H1 (cell line): ENCODE measurements at regions not wholly inside any gene's neighbourhood (a gene's known extent, or its start where the extent isn't known, plus 50 kb on each side); places are given as distances from the start of the nearest gene placed in this dataset.

ENCODE experiments used
- CTCF ChIA-PET: fragments of 300-600 bp; sonication (Branson Sonifier 250); formaldehyde crosslinking; loops from one replicate; lab custom pipeline; 2021; ENCODE audit not compliant: partially characterized antibody; lab: Charles Lee
- POLR2A ChIA-PET: fragments of 300-600 bp; sonication (Branson Sonifier 250); formaldehyde crosslinking; loops from one replicate; lab custom pipeline; 2021; ENCODE audit warnings: inconsistent platforms; ENCODE audit not compliant: partially characterized antibody; lab: Charles Lee
- DNase-seq, 2 experiments: peaks; one replicate each; pipeline versions ENCODE4 v3.0.0 to v3.0.0-alpha.2; 2010 to 2022; ENCODE audit warnings: low spot score in 2 of 2, low read depth in 1 of 2, mixed read lengths in 1 of 2
- FAIRE-seq: peaks from 2 replicates; lab custom pipeline; 2011; peaks lifted over from hg19 to GRCh38; lab: Jason Lieb, UNC
- H2AFZ ChIP-seq: 2 replicates; pipeline ENCODE4 v1.8.1; 2012; ENCODE audit warnings: low read length, inconsistent platforms
- H2AK5ac ChIP-seq: 2 replicates; pipeline ENCODE4 v1.6.1; 2013; ENCODE audit warnings: low read depth, low read length
- H2BK120ac ChIP-seq: replicated peaks from 2 replicates; pipeline ENCODE3; 2013; ENCODE audit warnings: low read depth, low read length, inconsistent platforms
- H2BK12ac ChIP-seq: 2 replicates; pipeline ENCODE4 v1.6.1; 2013; ENCODE audit warnings: low read depth, low read length
- H2BK15ac ChIP-seq: 2 replicates; pipeline ENCODE4 v1.6.1; 2013; ENCODE audit warnings: low read length
- H2BK20ac ChIP-seq: 2 replicates; pipeline ENCODE4 v1.6.1; 2013; ENCODE audit warnings: low read length
- H2BK5ac ChIP-seq: 2 replicates; pipeline ENCODE4 v1.6.1; 2013; ENCODE audit warnings: low read depth, low read length
- H3K14ac ChIP-seq: 2 replicates; pipeline ENCODE4 v1.6.1; 2013; ENCODE audit warnings: inconsistent platforms; ENCODE audit not compliant: insufficient read length
- H3K18ac ChIP-seq: 2 replicates; pipeline ENCODE4 v1.6.1; 2013; ENCODE audit warnings: low read length; ENCODE audit errors: extremely low read depth
- H3K23ac ChIP-seq: 2 replicates; pipeline ENCODE4 v1.6.1; 2013; ENCODE audit warnings: inconsistent platforms; ENCODE audit not compliant: insufficient read length
- H3K23me2 ChIP-seq: 2 replicates; pipeline ENCODE4 v1.6.1; 2013; ENCODE audit warnings: low read depth, low read length
- H3K27ac ChIP-seq: 2 replicates; pipeline ENCODE4 v1.6.1; 2011; ENCODE audit warnings: low read depth, low read length, inconsistent platforms
- H3K27me3 ChIP-seq, 4 experiments: replicated peaks in 1 of 4; 1 replicate in 1 of 4; 2 replicates in 3 of 4; pipeline versions ENCODE4 v1.6.1 to v1.8.1; 2011 to 2013; ENCODE audit warnings: low read length in 3 of 4, mild to moderate bottlenecking in 3 of 4, inconsistent platforms in 2 of 4, mixed read lengths in 2 of 4, moderate library complexity in 1 of 4; ENCODE audit not compliant: control insufficient read depth in 3 of 4, insufficient read depth in 3 of 4; ENCODE audit errors: extremely low read depth in 1 of 4
- H3K36me3 ChIP-seq, 4 experiments: 2 replicates each; pipeline versions ENCODE4 v1.6.1 to v1.8.1; 2011 to 2013; ENCODE audit warnings: mild to moderate bottlenecking in 4 of 4, low read length in 3 of 4, moderate library complexity in 2 of 4, control low read depth in 1 of 4, inconsistent platforms in 1 of 4; ENCODE audit not compliant: insufficient read depth in 4 of 4, control insufficient read depth in 2 of 4
- H3K4ac ChIP-seq: replicated peaks from 2 replicates; pipeline ENCODE3; 2013; ENCODE audit warnings: low read length, low read depth, mixed read lengths, inconsistent platforms; ENCODE audit not compliant: insufficient read length
- H3K4me1 ChIP-seq, 4 experiments: replicated peaks in 1 of 4; 1 replicate in 1 of 4; 2 replicates in 3 of 4; pipeline versions ENCODE4 v1.6.1 to v1.8.1; 2011 to 2013; ENCODE audit warnings: low read length in 3 of 4, inconsistent platforms in 2 of 4, mixed read lengths in 1 of 4; ENCODE audit not compliant: insufficient read depth in 4 of 4, control insufficient read depth in 3 of 4
- H3K4me2 ChIP-seq, 2 experiments: 2 replicates each; pipeline versions ENCODE4 v1.6.1 to v1.8.1; 2011 to 2013; ENCODE audit warnings: low read depth in 2 of 2, low read length in 2 of 2, control low read depth in 1 of 2, inconsistent platforms in 1 of 2, mild to moderate bottlenecking in 1 of 2; ENCODE audit not compliant: insufficient read depth in 1 of 2
- H3K4me3 ChIP-seq, 4 experiments: fragments of 200-600, 300-600 bp in 1 of 4; sonication (generic), shearing (Covaris generic), sonication (Bioruptor Twin) in 1 of 4; 2 replicates each; pipeline versions ENCODE4 v1.5.1 to v1.8.1; 2011 to 2016; ENCODE audit warnings: low read length in 4 of 4, low read depth in 3 of 4, control low read depth in 2 of 4, inconsistent platforms in 2 of 4, mild to moderate bottlenecking in 2 of 4, mixed read lengths in 1 of 4, moderate library complexity in 1 of 4; ENCODE audit not compliant: insufficient read depth in 2 of 4; ENCODE audit errors: extremely low read depth in 1 of 4
- H3K56ac ChIP-seq: replicated peaks from 2 replicates; pipeline ENCODE3; 2013; ENCODE audit warnings: low read depth, mild to moderate bottlenecking, mixed read lengths, low read length, inconsistent platforms; ENCODE audit not compliant: insufficient read length
- H3K79me1 ChIP-seq: 2 replicates; pipeline ENCODE4 v1.6.1; 2013; ENCODE audit warnings: low read depth, low read length, control low read depth
- H3K79me2 ChIP-seq, 2 experiments: 2 replicates each; pipeline versions ENCODE4 v1.6.1 to v1.8.1; 2012 to 2013; ENCODE audit warnings: low read length in 2 of 2, mild to moderate bottlenecking in 2 of 2, inconsistent platforms in 1 of 2; ENCODE audit not compliant: insufficient read depth in 2 of 2, control insufficient read depth in 1 of 2
- H3K9ac ChIP-seq, 4 experiments: replicated peaks in 1 of 4; 1 replicate in 1 of 4; 2 replicates in 3 of 4; pipeline versions ENCODE4 v1.6.1 to v1.8.1; 2011 to 2013; ENCODE audit warnings: low read depth in 3 of 4, low read length in 3 of 4, control low read depth in 2 of 4, mild to moderate bottlenecking in 2 of 4, moderate library complexity in 2 of 4, inconsistent platforms in 1 of 4; ENCODE audit errors: extremely low read depth in 1 of 4
- H3K9me3 ChIP-seq, 2 experiments: 2 replicates each; pipeline versions ENCODE4 v1.6.1 to v1.8.1; 2012 to 2013; ENCODE audit warnings: mild to moderate bottlenecking in 2 of 2, moderate library complexity in 2 of 2, control low read depth in 1 of 2, inconsistent platforms in 1 of 2, low read depth in 1 of 2, low read length in 1 of 2, mixed read lengths in 1 of 2; ENCODE audit not compliant: insufficient read depth in 2 of 2
- H4K20me1 ChIP-seq, 2 experiments: replicated peaks in 1 of 2; 2 replicates each; pipeline versions ENCODE3 to v1.8.1; 2011 to 2013; ENCODE audit warnings: inconsistent platforms in 2 of 2, low read length in 2 of 2, mild to moderate bottlenecking in 1 of 2; ENCODE audit not compliant: insufficient read depth in 2 of 2, control insufficient read depth in 1 of 2
- H4K5ac ChIP-seq: 2 replicates; pipeline ENCODE4 v1.6.1; 2013; ENCODE audit warnings: low read length, low read depth, mixed read lengths, inconsistent platforms; ENCODE audit not compliant: insufficient read length
- H4K8ac ChIP-seq: 2 replicates; pipeline ENCODE4 v1.8.0; 2013; ENCODE audit warnings: mild to moderate bottlenecking, moderate library complexity, low read length, inconsistent platforms; ENCODE audit not compliant: insufficient read depth; ENCODE audit errors: extremely low read depth
- H4K91ac ChIP-seq: replicated peaks from 2 replicates; pipeline ENCODE3; 2013; ENCODE audit warnings: low read length, mixed read lengths, inconsistent platforms; ENCODE audit not compliant: insufficient read length
- ASH2L ChIP-seq: fragments of 200-600, 300-600 bp; sonication (generic); IDR thresholded peaks from one replicate; pipeline ENCODE4 v1.7.1; 2017; ENCODE audit warnings: low read length
- CBX8 ChIP-seq: fragments of 300-800, 300-1000 bp; sonication (generic); IDR thresholded peaks from 2 replicates; pipeline ENCODE4 v1.7.1; 2016; ENCODE audit warnings: low read depth, low read length, borderline replicate concordance
- CEBPB ChIP-seq: IDR thresholded peaks from 2 replicates; pipeline ENCODE4 v1.6.1; 2012; ENCODE audit warnings: low read depth, low read length
- GABPA ChIP-seq: IDR thresholded peaks from 2 replicates; pipeline ENCODE4 v1.6.1; 2011; ENCODE audit warnings: mild to moderate bottlenecking, low read length, moderate library complexity, borderline replicate concordance; ENCODE audit not compliant: insufficient read depth
- HDAC6 ChIP-seq: IDR thresholded peaks from one replicate; pipeline ENCODE4 v1.7.1; 2012; ENCODE audit warnings: low read depth, mild to moderate bottlenecking, inconsistent platforms, low read length, moderate library complexity
- KDM1A ChIP-seq: fragments of 200-600, 300-600 bp; sonication (generic); IDR thresholded peaks from 2 replicates; pipeline ENCODE4 v1.7.1; 2016; ENCODE audit warnings: mild to moderate bottlenecking, low read length, borderline replicate concordance
- NRF1 ChIP-seq: IDR thresholded peaks from 2 replicates; pipeline ENCODE4 v1.6.1; 2011; ENCODE audit warnings: mild to moderate bottlenecking, low read depth, low read length, improper control_type of control experiment
- PHF8 ChIP-seq: fragments of 200-600 bp; sonication (generic); conservative IDR thresholded peaks from 2 replicates; pipeline ENCODE4 v1.7.1; 2012; ENCODE audit warnings: low read depth, mild to moderate bottlenecking, inconsistent platforms, low read length, moderate library complexity
- POLR2AphosphoS5 ChIP-seq: IDR thresholded peaks from 2 replicates; pipeline ENCODE4 v1.6.1; 2011; ENCODE audit warnings: low read depth, low read length
- RBBP5 ChIP-seq: IDR thresholded peaks from 2 replicates; pipeline ENCODE4 v1.7.1; 2012; ENCODE audit warnings: low read depth, mild to moderate bottlenecking, inconsistent platforms, low read length, moderate library complexity, borderline replicate concordance
- SP1 ChIP-seq: IDR thresholded peaks from 2 replicates; pipeline ENCODE4 v1.6.1; 2011; ENCODE audit warnings: low read depth, low read length
- SUZ12 ChIP-seq: fragments of 200-600 bp; sonication (generic); IDR thresholded peaks from 2 replicates; pipeline ENCODE4 v1.6.1; 2012; ENCODE audit warnings: mild to moderate bottlenecking, inconsistent platforms, low read length, moderate library complexity, mixed read lengths
- TAF1 ChIP-seq: IDR thresholded peaks from 2 replicates; pipeline ENCODE4 v1.6.1; 2011; ENCODE audit warnings: mild to moderate bottlenecking, low read depth, low read length
- TBP ChIP-seq: IDR thresholded peaks from 2 replicates; pipeline ENCODE4 v1.6.1; 2011; ENCODE audit warnings: low read depth, low read length, improper control_type of control experiment
- TCF12 ChIP-seq: IDR thresholded peaks from 2 replicates; pipeline ENCODE4 v1.6.1; 2011; ENCODE audit warnings: low read depth, mild to moderate bottlenecking, low read length
- WGBS, 2 experiments: shearing (Covaris generic) in 1 of 2; methylation state at CpG; one replicate each; pipeline versions ENCODE4 v1.1.6 to v1.1.7; 2013 to 2015; ENCODE audit warnings: low lambda C conversion rate in 2 of 2, mixed read lengths in 2 of 2, inconsistent platforms in 1 of 2, low coverage in 1 of 2, missing lambda C conversion rate in 1 of 2; ENCODE audit not compliant: insufficient replicate concordance in 2 of 2, insufficient coverage in 1 of 2, insufficient read length in 1 of 2; ENCODE audit errors: extremely low coverage in 1 of 2, missing lambda C conversion rate in 1 of 2; 5-methylcytosine and 5-hydroxymethylcytosine counted together
- TF ChIP-seq, protein P1 (sequence below): IDR thresholded peaks from 2 replicates; pipeline ENCODE4 v1.6.1; 2012; ENCODE audit warnings: inconsistent platforms

- Histone ChIP-seq H3K27ac (no peak overlapping the region), H3K79me1 (no peaks in the 10 kb centered on the region), H4K8ac (no peak overlapping the region), H3K56ac (no peak overlapping the region), H3K14ac (no peak overlapping the region), H3K27me3 (no peaks in the 10 kb centered on the region), H2AK5ac (no peak overlapping the region), H3K79me2 (no peaks in the 10 kb centered on the region), H3K36me3 (no peaks in the 10 kb centered on the region), H3K18ac (no peak overlapping the region), H2BK12ac (no peak overlapping the region), H2AFZ (no peak overlapping the region), H4K20me1 (no peaks in the 10 kb centered on the region), H3K4ac (no peak overlapping the region), H3K4me1 (peaks cover 0 to 2% (median 0%) of the 10 kb centered on the region in 4 experiments; a peak in 2 of 7 replicates), H2BK20ac (no peak overlapping the region), H4K91ac (no peak overlapping the region), H2BK15ac (no peak overlapping the region), H4K5ac (no peak overlapping the region), H2BK120ac (no peak overlapping the region), H3K23ac (no peak overlapping the region), H3K9me3 (peaks cover 13 to 21% of the 10 kb centered on the region in 2 experiments; a peak in 1 of 4 replicates), H3K4me2 (no peak overlapping the region), H3K9ac (no peak overlapping the region), H3K23me2 (no peaks in the 10 kb centered on the region), H2BK5ac (no peak overlapping the region), H3K4me3 (no peak overlapping the region)
- DNase-seq (peak in 1 of 2 experiments; percentile 33), FAIRE-seq (no peak)
- 71% methylated on average over 10 of the region's 10 CpGs; no CpG with 5 or more reads in 1 of the 2 experiments for WGBS, 2 experiments
- ChIA-PET POLR2A (no interaction called here), CTCF (no interaction called here)
- TF ChIP-seq NRF1 = no peak
- TF ChIP-seq TCF12 = no peak
- no peak for TF ChIP-seq POLR2AphosphoS5
- no peak for TF ChIP-seq TAF1
- no peak for TF ChIP-seq SP1
- no peak for TF ChIP-seq CEBPB
- TF ChIP-seq RBBP5 = no peak
- no peak for TF ChIP-seq TBP
- TF ChIP-seq HDAC6 = no peak
- TF ChIP-seq, protein P1, sequence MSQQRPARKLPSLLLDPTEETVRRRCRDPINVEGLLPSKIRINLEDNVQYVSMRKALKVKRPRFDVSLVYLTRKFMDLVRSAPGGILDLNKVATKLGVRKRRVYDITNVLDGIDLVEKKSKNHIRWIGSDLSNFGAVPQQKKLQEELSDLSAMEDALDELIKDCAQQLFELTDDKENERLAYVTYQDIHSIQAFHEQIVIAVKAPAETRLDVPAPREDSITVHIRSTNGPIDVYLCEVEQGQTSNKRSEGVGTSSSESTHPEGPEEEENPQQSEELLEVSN = no peak
- TF ChIP-seq KDM1A = no peak
- TF ChIP-seq CBX8 = no peak
- TF ChIP-seq GABPA = no peak
- no peak for TF ChIP-seq SUZ12
- TF ChIP-seq ASH2L = no peak
- no peak for TF ChIP-seq PHF8
These were observed 627.0 kb downstream of the ACTR3B start for GRCh38 chr7:153386556-153386955.
